GM12891 (cell line): ENCODE measurements at regions not wholly inside any gene's neighbourhood (a gene's known extent, or its start where the extent isn't known, plus 50 kb on each side); places are given as distances from the start of the nearest gene placed in this dataset.

ENCODE experiments used
- PAX5 ChIP-seq: IDR thresholded peaks from 2 replicates; pipeline ENCODE4 v1.6.1; 2011; ENCODE audit warnings: low read length, moderate library complexity, mild to moderate bottlenecking; ENCODE audit not compliant: insufficient read depth, severe bottlenecking
- POLR2A ChIP-seq: IDR thresholded peaks from 2 replicates; pipeline ENCODE4 v1.6.1; 2011; ENCODE audit warnings: low read depth, low read length, control low read depth
- POLR2AphosphoS5 ChIP-seq: IDR thresholded peaks from 2 replicates; pipeline ENCODE4 v1.6.1; 2011; ENCODE audit warnings: low read depth, low read length, control low read depth
- SPI1 ChIP-seq: IDR thresholded peaks from 2 replicates; pipeline ENCODE4 v1.6.1; 2011; ENCODE audit warnings: low read depth, low read length, control low read depth
- TAF1 ChIP-seq: IDR thresholded peaks from 2 replicates; pipeline ENCODE4 v1.6.1; 2011; ENCODE audit warnings: low read depth, low read length, control low read depth

- no peak for TF ChIP-seq POLR2A
- TF ChIP-seq POLR2AphosphoS5, result no peak
- TF ChIP-seq TAF1, result no peak
- no peak for TF ChIP-seq SPI1
- TF ChIP-seq PAX5, result no peak
Measured at GRCh38 chr6:74942130-74942529, 263.7 kb downstream of the COL12A1 start.
